SK-N-SH (cell line): ENCODE measurements at regions not wholly inside any gene's neighbourhood (a gene's known extent, or its start where the extent isn't known, plus 50 kb on each side); places are given as distances from the start of the nearest gene placed in this dataset.

Source experiments
- CTCF ChIA-PET: fragments of 300-600, 350-600 bp; formaldehyde crosslinking; extraction: SDS; loops from one replicate; lab custom pipeline; 2021; lab: Yijun Ruan, JAX
- POLR2A ChIA-PET: fragments of 350-600 bp; sonication (Branson Sonifier 250); formaldehyde crosslinking; extraction: SDS; loops from one replicate; lab custom pipeline; 2020; ENCODE audit warnings: antibody characterized with exemption, inconsistent platforms; lab: Yijun Ruan, JAX
- DNase-seq: peaks from one replicate; pipeline ENCODE4 v3.0.0; 2012
- H2AFZ ChIP-seq: fragments of 200-600 bp; sonication (generic); 2 replicates; pipeline ENCODE4 v1.8.1; 2016; ENCODE audit warnings: antibody characterized with exemption, mild to moderate bottlenecking, low read depth
- H3F3A ChIP-seq: fragments of 200-600 bp; sonication (generic); replicated peaks from 2 replicates; pipeline ENCODE3; 2016; ENCODE audit warnings: antibody characterized with exemption, mild to moderate bottlenecking; ENCODE audit not compliant: insufficient read depth
- H3K27ac ChIP-seq, 2 experiments: fragments of 200-500 bp in 1 of 2; fragments of 200-600 bp in 1 of 2; sonication (Bioruptor generic) in 1 of 2; sonication (generic), shearing (Covaris generic) in 1 of 2; 2 replicates each; pipeline versions ENCODE4 v1.5.1 to v1.6.1; 2014 to 2016; ENCODE audit warnings: low read depth in 2 of 2, inconsistent platforms in 1 of 2, low read length in 1 of 2, mild to moderate bottlenecking in 1 of 2, mixed read lengths in 1 of 2
- H3K27me3 ChIP-seq: fragments of 200-600 bp; sonication (generic), shearing (Covaris generic); 2 replicates; pipeline ENCODE4 v1.6.1; 2016; ENCODE audit warnings: mixed run types; ENCODE audit not compliant: insufficient read depth
- H3K36me3 ChIP-seq, 2 experiments: fragments of 200-500 bp in 1 of 2; fragments of 200-600 bp in 1 of 2; sonication (Bioruptor generic) in 1 of 2; sonication (generic) in 1 of 2; replicated peaks in 1 of 2; 2 replicates each; pipeline versions ENCODE3 to v1.5.1; 2014 to 2016; ENCODE audit warnings: low read length in 1 of 2, mild to moderate bottlenecking in 1 of 2; ENCODE audit not compliant: insufficient read depth in 2 of 2, control insufficient read depth in 1 of 2
- H3K4me1 ChIP-seq, 2 experiments: fragments of 200-500 bp in 1 of 2; fragments of 200-600 bp in 1 of 2; sonication (Bioruptor generic) in 1 of 2; sonication (generic), shearing (Covaris generic) in 1 of 2; 2 replicates each; pipeline versions ENCODE4 v1.5.1 to v1.6.1; 2014 to 2016; ENCODE audit warnings: low read depth in 1 of 2, low read length in 1 of 2, mixed run types in 1 of 2; ENCODE audit not compliant: insufficient read depth in 2 of 2, control insufficient read depth in 1 of 2
- H3K4me2 ChIP-seq: fragments of 200-600 bp; sonication (generic), shearing (Covaris generic); 2 replicates; pipeline ENCODE4 v1.6.1; 2017; ENCODE audit warnings: mixed run types
- H3K4me3 ChIP-seq, 2 experiments: fragments of 200-500 bp in 1 of 2; fragments of 200-600 bp in 1 of 2; sonication (Bioruptor generic) in 1 of 2; sonication (generic), shearing (Covaris generic) in 1 of 2; 2 replicates each; pipeline versions ENCODE4 v1.5.1 to v1.8.1; 2014 to 2016; ENCODE audit warnings: low read depth in 2 of 2, inconsistent platforms in 1 of 2, low read length in 1 of 2, mild to moderate bottlenecking in 1 of 2, mixed read lengths in 1 of 2, moderate library complexity in 1 of 2
- H3K79me2 ChIP-seq: fragments of 200-600 bp; sonication (generic); 2 replicates; pipeline ENCODE4 v1.8.1; 2017; ENCODE audit warnings: mild to moderate bottlenecking; ENCODE audit not compliant: insufficient read depth
- H3K9ac ChIP-seq: fragments of 200-600 bp; sonication (generic); 2 replicates; pipeline ENCODE4 v1.6.1; 2017; ENCODE audit warnings: mixed run types
- H3K9me2 ChIP-seq: fragments of 200-600 bp; sonication (generic); 2 replicates; pipeline ENCODE4 v1.6.1; 2017; ENCODE audit warnings: mixed run types
- H3K9me3 ChIP-seq: fragments of 200-600 bp; sonication (generic); 2 replicates; pipeline ENCODE4 v1.6.1; 2017; ENCODE audit warnings: mixed run types, mild to moderate bottlenecking, moderate library complexity
- H4K20me1 ChIP-seq: fragments of 200-600 bp; sonication (generic); 2 replicates; pipeline ENCODE4 v1.6.1; 2017; ENCODE audit warnings: mild to moderate bottlenecking, mixed run types; ENCODE audit not compliant: insufficient read depth
- CHD2 ChIP-seq: fragments of 150-350 bp; IDR thresholded peaks from 2 replicates; pipeline ENCODE4 v1.6.1; 2018; ENCODE audit warnings: low read length; ENCODE audit not compliant: partially characterized antibody
- CTCF ChIP-seq: fragments of 200-600 bp; sonication (generic); IDR thresholded peaks from 2 replicates; pipeline ENCODE4 v1.6.1; 2017; ENCODE audit warnings: antibody characterized with exemption, mild to moderate bottlenecking, moderate library complexity
- ELF1 ChIP-seq: IDR thresholded peaks from 2 replicates; pipeline ENCODE4 v1.4.0; 2012
- EP300 ChIP-seq, 2 experiments: IDR thresholded peaks; 2 replicates each; pipeline versions ENCODE4 v1.4.0 to v1.6.1; 2012; ENCODE audit warnings: borderline replicate concordance in 1 of 2, low read depth in 1 of 2, low read length in 1 of 2
- FOXJ3 ChIP-seq: sonication (generic); formaldehyde crosslinking; IDR thresholded peaks from 2 replicates; pipeline ENCODE4 v1.5.1; 2020; ENCODE audit warnings: mild to moderate bottlenecking, missing genetic modification reagents
- GABPA ChIP-seq: IDR thresholded peaks from 2 replicates; pipeline ENCODE4 v1.4.0; 2012; ENCODE audit warnings: low read depth, mild to moderate bottlenecking
- GATA2 ChIP-seq: sonication (generic); formaldehyde crosslinking; IDR thresholded peaks from 2 replicates; pipeline ENCODE4 v1.5.0; 2020; ENCODE audit warnings: mild to moderate bottlenecking, missing genetic modification reagents
- JUND ChIP-seq: IDR thresholded peaks from 2 replicates; pipeline ENCODE4 v1.4.0; 2012
- MEF2A ChIP-seq: IDR thresholded peaks from 2 replicates; pipeline ENCODE4 v1.4.0; 2012; ENCODE audit warnings: low read depth, borderline replicate concordance
- MXI1 ChIP-seq: IDR thresholded peaks from 2 replicates; pipeline ENCODE4 v1.6.1; 2012; ENCODE audit warnings: mild to moderate bottlenecking, low read depth, low read length, improper control_type of control experiment
- NFIC ChIP-seq: IDR thresholded peaks from 2 replicates; pipeline ENCODE4 v1.4.0; 2012; ENCODE audit warnings: borderline replicate concordance
- PBX3 ChIP-seq: IDR thresholded peaks from 2 replicates; pipeline ENCODE4; 2012
- POLR2AphosphoS5 ChIP-seq: IDR thresholded peaks from 2 replicates; pipeline ENCODE4 v1.6.1; 2012; ENCODE audit warnings: low read depth, low read length
- RCOR1 ChIP-seq: fragments of 150-350 bp; IDR thresholded peaks from 2 replicates; pipeline ENCODE4 v1.6.1; 2017; ENCODE audit warnings: antibody characterized with exemption, low read length
- RFX5 ChIP-seq: IDR thresholded peaks from 2 replicates; pipeline ENCODE4 v1.6.1; 2012; ENCODE audit warnings: mild to moderate bottlenecking, improper control_type of control experiment, low read length
- RXRA ChIP-seq: IDR thresholded peaks from 2 replicates; pipeline ENCODE4 v1.4.0; 2012; ENCODE audit warnings: low read depth, mild to moderate bottlenecking, borderline replicate concordance
- SIN3A ChIP-seq: IDR thresholded peaks from 2 replicates; pipeline ENCODE4 v1.6.1; 2012; ENCODE audit warnings: low read depth, mild to moderate bottlenecking, low read length, moderate library complexity, borderline replicate concordance
- TCF12 ChIP-seq: IDR thresholded peaks from 2 replicates; pipeline ENCODE4 v1.4.0; 2012
- TEAD4 ChIP-seq: IDR thresholded peaks from 2 replicates; pipeline ENCODE4 v1.4.0; 2012; ENCODE audit warnings: mild to moderate bottlenecking, borderline replicate concordance; ENCODE audit not compliant: insufficient read depth
- USF1 ChIP-seq: IDR thresholded peaks from 2 replicates; pipeline ENCODE4 v1.4.0; 2012; ENCODE audit warnings: low read depth, borderline replicate concordance
- USF2 ChIP-seq: fragments of 150-350 bp; IDR thresholded peaks from 2 replicates; pipeline ENCODE4 v1.6.1; 2017; ENCODE audit warnings: antibody characterized with exemption, low read length, low read depth, borderline replicate concordance
- YY1 ChIP-seq: IDR thresholded peaks from 2 replicates; pipeline ENCODE4 v1.4.0; 2012; ENCODE audit warnings: low read depth, mild to moderate bottlenecking
- ZBTB33 ChIP-seq: IDR thresholded peaks from 2 replicates; pipeline ENCODE4 v1.4.0; 2012; ENCODE audit warnings: low read depth, borderline replicate concordance
- WGBS: methylation state at CpG from one replicate; pipeline ENCODE4 v1.1.6; 2017; ENCODE audit warnings: low lambda C conversion rate; 5-methylcytosine and 5-hydroxymethylcytosine counted together

- POLR2A ChIA-PET = no interaction called here
- Histone ChIP-seq H3K4me2 (no peak overlapping the region), H3K4me3 (no peak overlapping the region), H3K9ac (no peak overlapping the region), H3K27ac (no peak overlapping the region), H2AFZ (no peak overlapping the region), H3K9me2 (no peaks in the 10 kb centered on the region), H3F3A (no peaks in the 10 kb centered on the region), H3K36me3 (no peaks in the 10 kb centered on the region), H4K20me1 (no peaks in the 10 kb centered on the region), H3K9me3 (no peaks in the 10 kb centered on the region), H3K79me2 (no peaks in the 10 kb centered on the region), H3K27me3 (no peaks in the 10 kb centered on the region), H3K4me1 (no peaks in the 10 kb centered on the region; a peak in 1 of 4 replicates)
- CTCF ChIA-PET = interaction anchor here (0.9 kb wide), 1 partner anchor 496 kb away, joined by 3 read pairs; no protein-coding TSS in a partner anchor
- 90% methylated on average over 3 of the region's 3 CpGs for WGBS
- TF ChIP-seq USF1 (no peak), TCF12 (no peak), ZBTB33 (no peak), YY1 (no peak), SIN3A (no peak), MXI1 (no peak), FOXJ3 (CRISPR knock-in tag) (no peak), POLR2AphosphoS5 (no peak), JUND (no peak), RFX5 (no peak)
- no peak for DNase-seq
These were observed 174.3 kb downstream of the IRS2 start for GRCh38 chr13:109611912-109612691.

GRCh38 chr13:109610517-109610916, 175.9 kb downstream of the IRS2 start:
- CTCF ChIA-PET = interaction anchor here (0.7 to 1.2 kb wide), 2 partner anchors 20 to 26 kb away, joined by 3 to 4 read pairs; no protein-coding TSS in a partner anchor
- WGBS = 55% methylated on average over 2 of the region's 4 CpGs
- no peaks in the 10 kb centered on the region for H3K27me3 ChIP-seq
- TF ChIP-seq GABPA (no peak), ELF1 (no peak), GATA2 (CRISPR knock-in tag) (no peak), JUND (no peak), USF2 (no peak), MEF2A (no peak), TEAD4 (no peak), NFIC (no peak), MXI1 (no peak), RXRA (no peak), RFX5 (no peak), PBX3 (no peak), RCOR1 (no peak), CHD2 (no peak), CTCF (peak; percentile 42), EP300 (IDR thresholded peaks at IDR 0.05; ENCODE audit: borderline replicate concordance in 1 of 2, low read depth in 1 of 2, low read length in 1 of 2) (no peak)

More at GRCh38 chr13:109610517-109610916, 175.9 kb downstream of the IRS2 start:
- DNase-seq = peak; percentile 11
- no peaks in the 10 kb centered on the region for H4K20me1 ChIP-seq
- peaks cover 0 to 1% of the 10 kb centered on the region in 2 experiments; a peak in 1 of 4 replicates for H3K4me1 ChIP-seq
- H3K27ac ChIP-seq = no peak overlapping the region
- no peak overlapping the region for H3K9ac ChIP-seq
- no peak overlapping the region for H2AFZ ChIP-seq
- H3K4me3 ChIP-seq = no peak overlapping the region
- H3K4me2 ChIP-seq = no peak overlapping the region
- no peaks in the 10 kb centered on the region for H3F3A ChIP-seq
- H3K36me3 ChIP-seq = no peaks in the 10 kb centered on the region
- H3K9me2 ChIP-seq = no peaks in the 10 kb centered on the region
- no peaks in the 10 kb centered on the region for H3K79me2 ChIP-seq
- no peaks in the 10 kb centered on the region for H3K9me3 ChIP-seq
- POLR2A ChIA-PET = no interaction called here
